ENCODE measurements at regions not wholly inside any gene's neighbourhood (a gene's known extent, or its start where the extent isn't known, plus 50 kb on each side); places are given as distances from the start of the nearest gene placed in this dataset.

DNA sequence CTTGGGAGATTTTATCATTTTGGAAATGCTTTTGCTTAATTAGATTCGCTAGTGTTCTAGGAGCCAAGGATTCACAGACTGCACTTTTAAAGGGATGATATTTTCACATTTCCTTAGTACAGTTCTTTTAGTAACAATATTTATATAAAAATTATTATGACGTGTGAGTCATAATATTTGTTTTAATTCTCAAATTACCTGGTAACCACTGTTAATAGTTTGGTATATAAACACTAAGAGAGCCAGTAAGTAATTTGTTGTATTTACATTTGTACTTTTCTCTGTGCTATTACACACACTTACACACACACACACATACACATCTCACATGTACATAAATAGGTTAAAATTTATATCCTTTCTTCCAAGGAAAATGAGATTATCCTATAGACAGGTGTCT lies 58.8 kb upstream of the RAD23B start:
- Histone ChIP-seq H4K5ac (ENCODE audit: insufficient read length, low read depth, low read length) (no peak overlapping the region), H3K23me2 (ENCODE audit: low read depth, low read length) (no peaks in the 10 kb centered on the region), H4K8ac (ENCODE audit: extremely low read depth, insufficient read depth, low read length) (no peak overlapping the region), H2BK5ac (ENCODE audit: low read depth, low read length) (no peak overlapping the region), H3K4me1 (replicated peaks in 1 of 4; ENCODE audit: control insufficient read depth in 3 of 4, insufficient read depth in 4 of 4, low read length in 3 of 4) (peaks cover 0 to 8% (median 6%) of the 10 kb centered on the region in 4 experiments; a peak in 3 of 7 replicates), H3K4me3 (ENCODE audit: extremely low read depth in 1 of 4, insufficient read depth in 2 of 4, low read depth in 3 of 4, low read length in 4 of 4) (no peak overlapping the region), H3K79me1 (ENCODE audit: low read depth, low read length) (no peaks in the 10 kb centered on the region), H3K27ac (ENCODE audit: low read depth, low read length) (no peak overlapping the region), H3K4ac (replicated peaks; ENCODE audit: insufficient read length, low read depth, low read length) (no peak overlapping the region), H3K14ac (ENCODE audit: insufficient read length) (no peak overlapping the region), H3K9me3 (ENCODE audit: insufficient read depth in 2 of 2, low read depth in 1 of 2, low read length in 1 of 2) (no peaks in the 10 kb centered on the region), H2BK15ac (ENCODE audit: low read length) (no peak overlapping the region), H4K91ac (replicated peaks; ENCODE audit: insufficient read length, low read length) (no peak overlapping the region), H3K79me2 (ENCODE audit: control insufficient read depth in 1 of 2, insufficient read depth in 2 of 2, low read length in 2 of 2) (no peaks in the 10 kb centered on the region), H2AFZ (ENCODE audit: low read length) (no peak overlapping the region), H2AK5ac (ENCODE audit: low read depth, low read length) (no peak overlapping the region), H3K23ac (ENCODE audit: insufficient read length) (no peak overlapping the region), H4K20me1 (replicated peaks in 1 of 2; ENCODE audit: control insufficient read depth in 1 of 2, insufficient read depth in 2 of 2, low read length in 2 of 2) (no peaks in the 10 kb centered on the region), H3K56ac (replicated peaks; ENCODE audit: insufficient read length, low read depth, low read length) (no peak overlapping the region), H3K4me2 (ENCODE audit: insufficient read depth in 1 of 2, low read depth in 2 of 2, low read length in 2 of 2) (no peak overlapping the region), H2BK20ac (ENCODE audit: low read length) (no peak overlapping the region), H2BK12ac (ENCODE audit: low read depth, low read length) (no peak overlapping the region), H3K9ac (replicated peaks in 1 of 4; ENCODE audit: extremely low read depth in 1 of 4, low read depth in 3 of 4, low read length in 3 of 4) (no peak overlapping the region), H3K36me3 (ENCODE audit: control insufficient read depth in 2 of 4, insufficient read depth in 4 of 4, low read length in 3 of 4) (no peaks in the 10 kb centered on the region), H2BK120ac (replicated peaks; ENCODE audit: low read depth, low read length) (no peak overlapping the region), H3K18ac (ENCODE audit: extremely low read depth, low read length) (no peak overlapping the region), H3K27me3 (replicated peaks in 1 of 4; ENCODE audit: control insufficient read depth in 3 of 4, extremely low read depth in 1 of 4, insufficient read depth in 3 of 4, low read length in 3 of 4) (no peaks in the 10 kb centered on the region)
- no peak for DNase-seq (ENCODE audit: low read depth in 1 of 2, low spot score in 2 of 2)
- ChIA-PET CTCF (ENCODE audit: partially characterized antibody) (interaction anchor here (0.6 kb wide), 1 partner anchor 445 kb away, joined by 4 read pairs; no protein-coding TSS in a partner anchor), POLR2A (ENCODE audit: partially characterized antibody) (no interaction called here)
- TF ChIP-seq RNF2 (IDR thresholded peaks at IDR 0.05; ENCODE audit: borderline replicate concordance, low read depth, low read length, missing control alignments, poor library complexity, severe bottlenecking) (no peak), ASH2L (IDR thresholded peaks at IDR 0.05; ENCODE audit: low read length) (no peak), GTF2F1 (IDR thresholded peaks at IDR 0.05; ENCODE audit: borderline replicate concordance, low read depth, low read length) (no peak), SP2 (IDR thresholded peaks at IDR 0.05; ENCODE audit: low read length) (no peak), CHD2 (IDR thresholded peaks at IDR 0.05; ENCODE audit: low read length) (no peak), EP300 (IDR thresholded peaks at IDR 0.05; ENCODE audit: borderline replicate concordance in 1 of 2, low read depth in 2 of 2, low read length in 2 of 2) (no peak), SRF (IDR thresholded peaks at IDR 0.05; ENCODE audit: low read depth, low read length) (no peak), EZH2 (IDR thresholded peaks at IDR 0.05; ENCODE audit: low read depth, low read length, severe bottlenecking) (no peak), MAFK (IDR thresholded peaks at IDR 0.05; ENCODE audit: low read depth, low read length) (no peak)
- 86% methylated on average over 2 of the region's 2 CpGs; no CpG with 5 or more reads in 1 of the 2 experiments for whole genome bisulfite sequencing, 2 experiments (ENCODE audit: extremely low coverage in 1 of 2, insufficient coverage in 1 of 2, insufficient read length in 1 of 2, insufficient replicate concordance in 2 of 2, low coverage in 1 of 2, low lambda C conversion rate in 2 of 2, missing lambda C conversion rate in 1 of 2)
- FAIRE-seq, result no peak
